Naive B cell (primary cell): ENCODE measurements at regions not wholly inside any gene's neighbourhood (a gene's known extent, or its start where the extent isn't known, plus 50 kb on each side); places are given as distances from the start of the nearest gene placed in this dataset.

Experiments used
- ATAC-seq, 2 donors: fragments of 150-1000 bp; cut with Tn5 transposase; 2 replicates each; pipeline ENCODE4 v1.10.0; 2021; ENCODE audit warnings: low read depth in 2 of 2, mild to moderate bottlenecking in 2 of 2, moderate library complexity in 2 of 2
- DNase-seq: peaks from one replicate; pipeline ENCODE4 v3.0.0; 2022
- H3K27ac Mint-ChIP-seq, 6 donors: one replicate each; pipeline ENCODE4 v1.8.0; 2020 to 2022; ENCODE audit warnings: mild to moderate bottlenecking in 6 of 6, mixed read lengths in 6 of 6, moderate library complexity in 5 of 6, inconsistent platforms in 2 of 6
- H3K27me3 Mint-ChIP-seq, 3 donors: one replicate each; pipeline ENCODE4 v1.8.0; 2021 to 2022; ENCODE audit warnings: mixed read lengths in 3 of 3, mild to moderate bottlenecking in 1 of 3
- H3K36me3 Mint-ChIP-seq, 2 donors: one replicate each; pipeline ENCODE4 v1.8.0; 2020 to 2022; ENCODE audit warnings: mixed read lengths in 2 of 2, inconsistent platforms in 1 of 2, mild to moderate bottlenecking in 1 of 2
- H3K4me1 Mint-ChIP-seq, 3 donors: one replicate each; pipeline ENCODE4 v1.8.0; 2020 to 2022; ENCODE audit warnings: mixed read lengths in 3 of 3, inconsistent platforms in 1 of 3, mild to moderate bottlenecking in 1 of 3, moderate library complexity in 1 of 3
- H3K4me3 Mint-ChIP-seq, 8 donors: one replicate each; pipeline ENCODE4 v1.8.0; 2020 to 2022; ENCODE audit warnings: mild to moderate bottlenecking in 8 of 8, mixed read lengths in 8 of 8, moderate library complexity in 8 of 8, inconsistent platforms in 2 of 8
- H3K9me3 Mint-ChIP-seq, 7 donors: one replicate each; pipeline ENCODE4 v1.8.0; 2020 to 2022; ENCODE audit warnings: mixed read lengths in 7 of 7, mild to moderate bottlenecking in 5 of 7, inconsistent platforms in 2 of 7, moderate library complexity in 1 of 7

- Mint-ChIP-seq H3K36me3 (no peaks in the 10 kb centered on the region), H3K27me3 (peaks cover 16 to 20% (median 17%) of the 10 kb centered on the region in 3 donors), H3K4me1 (no peaks in the 10 kb centered on the region), H3K27ac (no peak overlapping the region), H3K9me3 (peaks cover 0 to 12% (median 5%) of the 10 kb centered on the region in 7 donors), H3K4me3 (no peak overlapping the region)
- ATAC-seq (no peak), DNase-seq (no peak)
Measured at GRCh38 chr21:35953597-35953996, 106.7 kb downstream of the SETD4 start.

DNA sequence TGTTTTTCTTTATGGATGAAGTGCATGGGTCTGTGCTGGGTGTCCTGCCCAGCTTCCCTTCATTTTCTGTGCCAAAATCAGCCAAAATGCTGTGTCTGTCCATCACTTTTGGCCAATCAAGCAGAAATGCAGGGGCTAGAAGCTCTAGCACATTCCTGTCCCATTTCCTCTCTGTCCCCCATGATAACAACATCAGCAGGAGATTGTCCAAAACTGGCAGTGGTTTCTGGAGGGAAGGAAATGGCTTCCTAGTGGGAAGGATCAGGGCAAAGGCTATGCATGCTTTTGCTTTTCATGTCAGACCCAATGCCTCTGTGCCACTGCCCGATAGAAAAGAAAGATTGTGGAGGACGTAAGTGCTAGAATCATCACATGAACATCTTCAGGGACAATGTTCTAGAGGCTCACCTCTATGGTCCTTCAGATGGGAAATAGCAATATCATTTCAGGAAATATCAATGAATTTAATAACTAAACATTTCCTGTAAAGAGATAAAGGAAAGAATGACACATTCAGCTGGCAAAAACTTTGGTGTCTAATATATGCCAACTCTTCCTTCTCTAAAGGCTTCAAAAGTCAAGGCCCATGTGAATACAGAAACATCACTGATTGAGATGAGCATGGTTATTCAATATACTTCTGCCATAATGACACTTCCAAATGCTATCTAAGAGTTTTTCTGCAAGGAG, 107.5 kb downstream of the SETD4 start:
- H3K36me3 Mint-ChIP-seq, result no peaks in the 10 kb centered on the region
- peaks cover 0 to 5% (median 2%) of the 10 kb centered on the region in 7 donors for H3K9me3 Mint-ChIP-seq
- H3K4me1 Mint-ChIP-seq, result no peaks in the 10 kb centered on the region
- no peak for DNase-seq
- no peak for ATAC-seq
- no peak overlapping the region for H3K4me3 Mint-ChIP-seq
- H3K27me3 Mint-ChIP-seq, result peaks cover 16 to 20% (median 16%) of the 10 kb centered on the region in 3 donors
- no peak overlapping the region for H3K27ac Mint-ChIP-seq

DNA sequence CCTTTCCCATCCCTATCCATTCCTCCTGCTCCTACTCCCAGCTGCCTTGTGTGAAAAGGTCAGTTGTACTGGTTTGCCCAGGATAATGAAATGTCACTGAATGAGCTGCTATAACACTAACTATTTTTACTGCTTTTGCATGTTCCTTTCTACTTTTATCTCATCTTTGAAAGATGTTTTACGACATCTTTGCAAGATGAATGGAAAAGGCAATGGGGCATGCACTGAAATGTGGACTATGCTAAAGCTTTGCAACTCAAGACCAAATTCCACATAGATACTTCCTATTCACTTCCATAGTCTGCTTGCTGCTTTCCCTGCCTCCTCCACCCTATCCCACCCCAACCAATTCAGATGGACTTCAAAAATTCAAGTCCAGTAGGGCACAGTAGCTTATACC, 111.3 kb downstream of the SETD4 start:
- ATAC-seq (no peak), DNase-seq (no peak)
- Mint-ChIP-seq H3K4me1 (no peaks in the 10 kb centered on the region), H3K9me3 (no peaks in the 10 kb centered on the region), H3K36me3 (no peaks in the 10 kb centered on the region), H3K27me3 (peaks cover 0 to 10% (median under 1%) of the 10 kb centered on the region in 3 donors), H3K27ac (no peak overlapping the region), H3K4me3 (no peak overlapping the region)

DNA sequence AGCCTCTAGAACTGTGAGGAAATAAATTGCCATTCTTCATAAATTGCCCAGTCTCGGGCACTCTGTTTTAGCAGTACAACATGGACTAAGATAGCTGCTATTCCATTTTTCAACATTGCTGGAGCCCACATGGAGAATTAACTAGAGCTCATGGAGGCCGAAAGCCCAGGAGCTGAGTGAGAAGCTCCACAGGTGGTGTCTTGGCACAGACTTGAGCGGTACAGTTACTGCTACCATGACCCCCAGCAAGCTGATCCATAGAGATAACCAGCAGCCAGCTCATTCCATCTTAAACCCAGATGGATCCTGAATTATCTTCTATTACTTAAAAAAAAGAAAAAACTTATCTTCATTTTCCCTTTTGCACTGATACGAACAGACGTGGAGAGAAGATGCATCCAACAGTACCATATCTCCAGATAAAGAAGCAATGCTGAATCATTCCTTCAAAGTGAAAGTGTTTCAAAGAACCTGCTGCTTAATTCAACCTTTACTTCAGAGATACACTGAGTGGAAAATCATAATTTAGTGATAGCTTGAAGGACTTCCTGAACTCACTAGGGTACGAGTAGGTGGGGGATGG, 115.1 kb downstream of the SETD4 start:
- no peak overlapping the region for H3K27ac Mint-ChIP-seq
- no peaks in the 10 kb centered on the region for H3K4me1 Mint-ChIP-seq
- peaks cover 0 to 2% (median 0%) of the 10 kb centered on the region in 3 donors for H3K27me3 Mint-ChIP-seq
- H3K4me3 Mint-ChIP-seq, result no peak overlapping the region
- H3K36me3 Mint-ChIP-seq, result no peaks in the 10 kb centered on the region
- no peak for ATAC-seq
- H3K9me3 Mint-ChIP-seq, result no peaks in the 10 kb centered on the region
- no peak for DNase-seq

DNA sequence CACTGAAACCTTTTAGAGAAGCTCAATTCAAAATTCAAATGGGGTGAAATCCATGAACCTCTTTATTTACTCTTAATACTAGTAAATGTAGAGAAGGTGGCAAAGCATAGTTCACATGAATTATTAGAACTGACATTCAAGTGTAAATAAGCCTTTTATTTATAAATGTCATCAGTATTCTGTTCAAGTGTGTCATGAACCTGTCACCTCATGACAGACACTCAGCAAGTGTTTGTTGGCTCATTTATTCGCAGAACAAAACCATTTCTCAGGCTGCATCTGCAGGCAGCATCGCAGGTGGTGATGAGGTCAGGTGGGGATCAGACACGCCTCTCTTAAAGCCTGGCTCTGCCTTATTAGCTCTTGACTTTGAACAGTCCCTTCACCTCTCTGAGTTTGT, 116.6 kb downstream of the SETD4 start:
- no peaks in the 10 kb centered on the region for H3K9me3 Mint-ChIP-seq
- peaks cover 0 to 5% (median 0%) of the 10 kb centered on the region in 3 donors for H3K27me3 Mint-ChIP-seq
- H3K4me1 Mint-ChIP-seq, result no peaks in the 10 kb centered on the region
- no peak overlapping the region for H3K4me3 Mint-ChIP-seq
- DNase-seq (no peak), ATAC-seq (no peak)
- peak overlapping the region in 1 of 6 donors; percentile 53 for H3K27ac Mint-ChIP-seq
- no peaks in the 10 kb centered on the region for H3K36me3 Mint-ChIP-seq

- Mint-ChIP-seq H3K27me3 (peaks cover 0 to 5% (median 0%) of the 10 kb centered on the region in 3 donors), H3K9me3 (no peaks in the 10 kb centered on the region), H3K27ac (no peak overlapping the region), H3K4me1 (no peaks in the 10 kb centered on the region), H3K4me3 (no peak overlapping the region), H3K36me3 (no peaks in the 10 kb centered on the region)
- ATAC-seq, result peak; percentile 84 to 88
- DNase-seq, result no peak
Measured at GRCh38 chr21:35942211-35943144, 117.8 kb downstream of the SETD4 start.

DNA sequence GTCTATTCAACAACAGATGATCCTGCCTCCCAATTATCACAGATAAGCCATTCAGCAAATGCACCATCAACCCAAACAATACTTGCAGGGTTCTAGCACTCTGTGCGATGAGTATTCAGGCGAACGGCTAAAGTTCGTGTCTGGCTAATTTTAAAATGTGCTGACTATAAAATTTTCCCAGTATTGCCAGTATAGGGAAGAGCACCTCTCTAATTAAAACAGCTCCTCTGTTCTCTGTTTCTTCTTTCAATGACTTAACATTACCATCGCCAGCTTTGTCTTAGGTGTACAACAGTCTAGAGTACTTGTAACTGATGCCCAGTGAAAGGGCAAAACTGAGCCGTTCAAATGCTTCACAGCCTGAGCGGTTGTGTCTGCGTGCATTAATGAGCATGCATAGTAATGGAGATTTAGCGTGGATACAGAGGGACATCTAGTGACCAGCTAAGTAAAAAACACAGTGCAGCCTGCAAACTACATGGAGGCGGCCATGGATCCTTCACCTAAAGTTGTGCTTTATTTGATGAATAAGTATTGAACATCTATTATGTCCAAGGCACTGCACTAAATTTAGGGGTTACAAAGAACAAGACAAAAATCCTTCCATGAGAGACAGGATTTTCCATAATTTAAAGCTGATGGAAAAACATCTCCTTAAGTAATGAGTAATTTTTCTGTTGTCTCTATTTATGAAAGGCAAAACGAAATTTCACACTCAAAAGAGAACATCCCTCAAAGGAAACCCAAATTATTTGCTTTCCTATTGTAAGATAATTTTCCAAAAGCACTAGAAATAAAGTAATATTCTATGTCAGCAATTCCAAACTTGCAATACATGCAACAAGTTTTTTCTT, 120.0 kb downstream of the SETD4 start:
- H3K4me1 Mint-ChIP-seq, result no peaks in the 10 kb centered on the region
- peak; percentile 13 for DNase-seq

DNA sequence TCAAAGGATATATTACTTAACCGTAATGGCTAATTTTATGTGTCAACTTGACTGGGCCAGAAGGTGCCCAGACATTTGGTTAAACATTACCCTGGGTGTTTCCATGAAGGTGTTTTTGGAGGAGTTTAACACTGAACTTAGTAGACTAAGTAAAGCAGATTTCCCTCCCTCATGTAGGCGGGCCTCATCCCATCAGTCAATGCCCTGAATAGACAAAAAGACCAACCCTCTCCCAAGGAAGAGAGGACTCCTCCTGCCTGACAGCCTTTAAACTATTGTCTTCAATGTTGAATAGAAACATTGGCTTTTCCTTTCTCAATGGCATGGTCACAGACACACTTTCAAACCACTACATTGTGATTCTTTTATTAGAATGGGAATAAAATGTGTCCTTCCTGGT, 121.9 kb downstream of the SETD4 start:
- no peak overlapping the region for H3K4me3 Mint-ChIP-seq
- no peaks in the 10 kb centered on the region for H3K9me3 Mint-ChIP-seq
- H3K27me3 Mint-ChIP-seq, result peaks cover 0 to 5% (median 0%) of the 10 kb centered on the region in 3 donors
- H3K4me1 Mint-ChIP-seq, result no peaks in the 10 kb centered on the region
- no peak for ATAC-seq
- no peak overlapping the region for H3K27ac Mint-ChIP-seq
- DNase-seq, result no peak
- no peaks in the 10 kb centered on the region for H3K36me3 Mint-ChIP-seq

More for the DNA sequence above, 120.0 kb downstream of the SETD4 start:
- ATAC-seq, result peak; percentile 50 to 53
- Mint-ChIP-seq H3K36me3 (no peaks in the 10 kb centered on the region), H3K27me3 (peaks cover 0 to 5% (median 0%) of the 10 kb centered on the region in 3 donors), H3K4me3 (no peak overlapping the region), H3K27ac (peak overlapping the region in 1 of 6 donors; percentile 60), H3K9me3 (no peaks in the 10 kb centered on the region)

- ATAC-seq (no peak), DNase-seq (no peak)
Measured at GRCh38 chr21:35933466-35933865, 126.9 kb downstream of the SETD4 start.

DNA sequence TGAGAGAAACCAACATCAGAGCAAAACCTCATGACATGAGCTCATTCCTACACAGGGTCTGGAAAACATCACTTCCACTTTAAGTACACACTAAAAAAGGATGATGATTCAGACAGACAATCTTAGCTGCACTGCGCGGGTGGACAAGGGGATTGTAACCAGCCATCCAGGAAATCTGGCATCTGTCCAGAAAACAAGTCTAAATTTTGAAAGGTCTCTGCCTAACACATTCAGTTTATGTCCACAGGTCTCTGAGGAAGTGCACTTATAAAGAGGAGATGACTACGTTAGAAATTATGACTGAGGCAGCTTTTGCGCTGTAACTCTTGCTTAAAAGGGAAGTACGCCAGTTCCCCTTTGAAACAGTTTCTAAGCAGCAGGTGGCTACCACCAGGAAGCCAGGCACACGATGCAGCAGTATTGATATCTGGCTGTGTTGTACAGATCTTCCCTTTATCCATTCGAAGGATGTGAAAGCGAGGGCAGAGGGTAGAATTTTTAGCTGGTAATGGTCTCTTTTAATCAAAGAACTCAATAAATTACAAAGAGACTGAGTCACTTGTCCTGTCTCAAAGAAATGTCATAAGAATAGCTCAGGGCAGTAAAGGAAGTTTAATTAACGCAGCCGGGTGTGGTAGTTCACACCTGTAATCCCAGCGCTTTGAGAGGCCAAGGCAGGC, 128.0 kb downstream of the SETD4 start:
- no peak overlapping the region for H3K27ac Mint-ChIP-seq
- peaks cover 0 to 3% (median 1%) of the 10 kb centered on the region in 3 donors for H3K27me3 Mint-ChIP-seq
- DNase-seq, result peak; percentile 72
- H3K4me3 Mint-ChIP-seq, result no peak overlapping the region
- no peaks in the 10 kb centered on the region for H3K9me3 Mint-ChIP-seq
- peak; percentile 96 to 98 for ATAC-seq
- no peaks in the 10 kb centered on the region for H3K36me3 Mint-ChIP-seq
- no peaks in the 10 kb centered on the region for H3K4me1 Mint-ChIP-seq

More at GRCh38 chr21:35933466-35933865, 126.9 kb downstream of the SETD4 start:
- no peaks in the 10 kb centered on the region for H3K36me3 Mint-ChIP-seq
- H3K4me3 Mint-ChIP-seq, result no peak overlapping the region
- H3K27me3 Mint-ChIP-seq, result no peaks in the 10 kb centered on the region
- no peaks in the 10 kb centered on the region for H3K4me1 Mint-ChIP-seq
- H3K27ac Mint-ChIP-seq, result no peak overlapping the region
- no peaks in the 10 kb centered on the region for H3K9me3 Mint-ChIP-seq

DNA sequence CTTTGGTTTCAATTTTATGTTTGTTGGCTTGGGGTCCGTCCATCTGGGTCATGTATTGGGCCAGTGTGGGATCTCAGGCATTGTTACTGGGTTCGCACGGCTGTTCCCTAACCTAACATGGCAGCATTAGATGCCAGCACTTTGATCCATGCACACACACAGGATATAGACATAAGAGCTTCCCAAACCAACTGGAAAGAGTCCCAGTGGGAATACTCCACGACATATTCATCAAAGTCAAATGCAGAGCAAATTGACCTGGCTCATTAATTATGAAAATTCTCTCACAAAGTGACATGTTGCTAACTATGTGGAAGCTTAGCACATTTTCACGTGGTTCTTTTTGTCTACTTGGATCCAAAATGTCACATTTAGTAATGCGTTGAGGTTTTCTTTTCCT, 130.4 kb downstream of the SETD4 start:
- H3K36me3 Mint-ChIP-seq, result no peaks in the 10 kb centered on the region
- ATAC-seq, result no peak
- no peak for DNase-seq
- H3K27me3 Mint-ChIP-seq, result peaks cover 9 to 15% (median 11%) of the 10 kb centered on the region in 3 donors
- H3K27ac Mint-ChIP-seq, result no peak overlapping the region
- no peak overlapping the region for H3K4me3 Mint-ChIP-seq
- no peaks in the 10 kb centered on the region for H3K9me3 Mint-ChIP-seq
- peaks cover 0 to 2% (median 0%) of the 10 kb centered on the region in 3 donors for H3K4me1 Mint-ChIP-seq

DNA sequence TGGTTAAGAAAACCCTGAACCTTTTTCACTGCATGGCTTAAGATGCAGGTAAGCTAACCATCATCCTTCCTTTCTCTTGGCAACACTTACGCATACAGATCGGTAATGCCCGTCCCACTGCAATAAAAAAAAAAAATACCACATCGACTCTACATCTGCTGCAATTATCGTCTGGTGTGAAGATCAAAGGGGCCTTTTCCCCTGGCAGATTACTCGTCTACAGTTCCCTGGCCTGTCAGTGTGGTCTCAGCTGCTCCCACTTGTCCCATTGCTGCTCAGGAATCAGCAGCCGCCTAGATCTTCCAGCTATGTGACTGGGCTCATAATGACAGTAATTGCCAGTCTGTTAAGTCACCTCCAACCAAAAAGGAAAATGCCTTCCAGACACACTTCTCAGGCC, 133.1 kb downstream of the SETD4 start:
- Mint-ChIP-seq H3K36me3 (no peaks in the 10 kb centered on the region), H3K4me1 (peaks cover 0 to 2% (median 0%) of the 10 kb centered on the region in 3 donors), H3K4me3 (no peak overlapping the region), H3K9me3 (no peaks in the 10 kb centered on the region), H3K27me3 (peaks cover 12 to 32% (median 23%) of the 10 kb centered on the region in 3 donors), H3K27ac (no peak overlapping the region)
- ATAC-seq, result no peak
- no peak for DNase-seq
